ENCODE measurements at regions not wholly inside any gene's neighbourhood (a gene's known extent, or its start where the extent isn't known, plus 50 kb on each side); places are given as distances from the start of the nearest gene placed in this dataset.

DNA sequence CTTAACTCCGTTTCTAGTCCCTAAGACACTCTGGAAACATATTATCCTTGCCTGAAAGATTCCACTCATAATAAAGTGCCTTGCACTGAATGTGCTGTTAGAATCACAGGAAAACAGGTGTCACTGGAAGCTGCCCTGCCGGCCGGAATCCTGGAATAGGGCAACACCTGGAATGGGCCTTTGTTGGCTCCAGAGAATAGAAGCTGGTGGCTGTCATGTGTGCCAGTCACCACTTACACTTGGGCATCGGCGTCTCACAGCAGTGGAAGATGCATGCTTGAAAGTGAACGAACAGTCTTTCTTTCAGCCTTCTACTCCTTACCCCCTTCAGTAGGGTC is 90.8 kb upstream of the AFDN start:
- TF ChIP-seq, protein P1, sequence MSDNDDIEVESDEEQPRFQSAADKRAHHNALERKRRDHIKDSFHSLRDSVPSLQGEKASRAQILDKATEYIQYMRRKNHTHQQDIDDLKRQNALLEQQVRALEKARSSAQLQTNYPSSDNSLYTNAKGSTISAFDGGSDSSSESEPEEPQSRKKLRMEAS (IDR thresholded peaks at IDR 0.05; ENCODE audit: low read depth, low read length) = no peak
- TF ChIP-seq, protein P2, sequence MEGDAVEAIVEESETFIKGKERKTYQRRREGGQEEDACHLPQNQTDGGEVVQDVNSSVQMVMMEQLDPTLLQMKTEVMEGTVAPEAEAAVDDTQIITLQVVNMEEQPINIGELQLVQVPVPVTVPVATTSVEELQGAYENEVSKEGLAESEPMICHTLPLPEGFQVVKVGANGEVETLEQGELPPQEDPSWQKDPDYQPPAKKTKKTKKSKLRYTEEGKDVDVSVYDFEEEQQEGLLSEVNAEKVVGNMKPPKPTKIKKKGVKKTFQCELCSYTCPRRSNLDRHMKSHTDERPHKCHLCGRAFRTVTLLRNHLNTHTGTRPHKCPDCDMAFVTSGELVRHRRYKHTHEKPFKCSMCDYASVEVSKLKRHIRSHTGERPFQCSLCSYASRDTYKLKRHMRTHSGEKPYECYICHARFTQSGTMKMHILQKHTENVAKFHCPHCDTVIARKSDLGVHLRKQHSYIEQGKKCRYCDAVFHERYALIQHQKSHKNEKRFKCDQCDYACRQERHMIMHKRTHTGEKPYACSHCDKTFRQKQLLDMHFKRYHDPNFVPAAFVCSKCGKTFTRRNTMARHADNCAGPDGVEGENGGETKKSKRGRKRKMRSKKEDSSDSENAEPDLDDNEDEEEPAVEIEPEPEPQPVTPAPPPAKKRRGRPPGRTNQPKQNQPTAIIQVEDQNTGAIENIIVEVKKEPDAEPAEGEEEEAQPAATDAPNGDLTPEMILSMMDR (IDR thresholded peaks at IDR 0.05; ENCODE audit: low read depth, low read length) = no peak
- no peak for TF ChIP-seq POLR2A (IDR thresholded peaks at IDR 0.05; ENCODE audit: extremely low read depth, insufficient read length)
- no peak for TF ChIP-seq MYC (IDR thresholded peaks at IDR 0.05; ENCODE audit: low read depth, low read length)
- no peak overlapping the region for H3K4me3 ChIP-seq (ENCODE audit: low read depth, low read length)
- no peak for DNase-seq (ENCODE audit: low read depth)

DNA sequence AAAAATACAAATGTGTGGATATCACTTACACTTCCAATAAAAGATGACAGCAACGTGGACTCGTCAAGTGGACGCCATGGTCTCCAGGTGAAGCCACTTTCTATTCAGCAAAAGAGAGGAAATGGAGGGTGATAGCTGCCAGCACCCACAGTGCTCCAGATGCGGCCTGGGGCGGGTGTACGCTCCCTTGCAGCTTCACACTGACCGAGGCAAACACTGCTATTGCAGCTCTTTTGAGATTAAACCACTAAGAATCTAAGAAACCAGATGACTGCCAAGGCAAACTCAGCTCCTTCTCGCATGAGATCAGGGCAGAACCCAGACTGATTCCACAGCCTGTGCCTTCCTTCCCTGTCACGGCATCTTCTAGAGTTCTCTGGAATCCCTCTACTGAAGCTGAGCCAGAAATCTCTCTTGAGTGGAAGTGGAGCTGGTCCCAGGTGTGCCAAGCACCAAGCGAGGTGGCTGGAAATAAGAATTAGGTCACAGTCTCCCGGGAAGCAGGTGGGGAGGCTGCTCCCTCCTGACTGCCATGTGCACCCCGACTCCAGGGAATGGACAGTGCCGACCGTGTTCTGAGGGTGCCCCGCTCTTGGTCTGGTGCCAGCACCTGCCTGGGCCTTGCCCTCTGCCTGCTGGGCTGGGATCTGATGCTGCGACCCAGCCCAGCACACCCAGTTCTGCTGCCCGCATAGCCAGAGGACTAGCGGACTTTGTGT is 90.1 kb upstream of the AFDN start:
- H3K4me3 ChIP-seq (ENCODE audit: low read depth, low read length) = no peak overlapping the region
- TF ChIP-seq, protein P1 (IDR thresholded peaks at IDR 0.05; ENCODE audit: low read depth, low read length) = no peak
- TF ChIP-seq, protein P2 (IDR thresholded peaks at IDR 0.05; ENCODE audit: low read depth, low read length) = no peak
- no peak for TF ChIP-seq POLR2A (IDR thresholded peaks at IDR 0.05; ENCODE audit: extremely low read depth, insufficient read length)
- TF ChIP-seq MYC (IDR thresholded peaks at IDR 0.05; ENCODE audit: low read depth, low read length) = no peak
- DNase-seq (ENCODE audit: low read depth) = no peak

DNA sequence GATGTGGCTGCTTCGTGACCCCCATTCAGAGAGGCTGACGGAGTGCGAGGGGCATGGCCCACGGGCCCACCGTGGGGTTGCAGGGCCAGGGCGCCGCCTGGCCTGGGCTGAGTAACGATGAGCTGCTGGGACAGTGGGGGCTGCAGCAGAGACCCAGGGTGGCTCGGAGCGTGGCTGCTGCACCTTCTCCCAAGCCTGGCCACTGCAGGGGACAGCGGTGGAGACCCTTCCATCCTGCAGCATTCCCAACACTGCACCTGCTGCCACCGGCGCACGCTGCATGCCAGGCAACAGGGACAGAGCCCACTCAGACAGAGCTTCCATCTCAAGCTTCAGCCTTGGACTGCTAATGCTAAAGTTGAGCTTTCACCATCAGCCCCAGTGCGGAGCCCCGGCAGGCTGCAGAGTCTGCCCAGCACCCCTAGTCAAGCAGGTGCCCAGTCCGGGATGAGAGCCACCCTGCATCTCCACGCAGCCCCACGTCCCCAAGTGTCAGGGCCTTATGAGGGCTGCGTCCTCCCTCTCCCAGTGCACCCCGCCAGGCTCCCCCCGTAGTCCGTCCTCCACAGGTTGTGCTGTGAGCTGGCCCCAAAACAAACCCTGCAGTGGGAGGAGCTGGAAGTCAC is 89.4 kb upstream of the AFDN start:
- TF ChIP-seq MYC (IDR thresholded peaks at IDR 0.05; ENCODE audit: low read depth, low read length) (no peak), POLR2A (IDR thresholded peaks at IDR 0.05; ENCODE audit: extremely low read depth, insufficient read length) (no peak)
- TF ChIP-seq, protein P2 (IDR thresholded peaks at IDR 0.05; ENCODE audit: low read depth, low read length) = no peak
- TF ChIP-seq, protein P1 (IDR thresholded peaks at IDR 0.05; ENCODE audit: low read depth, low read length) = no peak
- no peak for DNase-seq (ENCODE audit: low read depth)
- no peak overlapping the region for H3K4me3 ChIP-seq (ENCODE audit: low read depth, low read length)

DNA sequence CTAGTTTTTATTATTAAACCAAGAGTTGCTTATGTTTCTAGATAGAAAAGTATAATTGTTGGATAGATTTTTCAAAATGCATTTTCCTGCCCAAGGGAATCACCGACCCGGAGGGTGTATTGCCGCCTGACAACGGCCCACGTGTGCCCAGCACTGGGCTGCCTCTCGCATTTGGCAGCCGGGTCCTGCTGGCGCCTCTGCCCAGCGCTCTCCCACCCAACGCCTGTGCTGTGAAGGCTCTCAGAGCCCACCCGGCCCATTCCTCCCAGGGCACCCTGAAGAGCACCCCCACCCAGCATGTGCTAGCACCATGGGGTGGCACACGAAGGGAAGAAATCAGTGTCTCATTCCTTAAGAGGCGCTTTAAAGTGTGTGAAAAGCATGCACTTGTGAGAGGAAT is 88.3 kb upstream of the AFDN start:
- no peak overlapping the region for H3K4me3 ChIP-seq (ENCODE audit: low read depth, low read length)
- DNase-seq (ENCODE audit: low read depth) = no peak
- TF ChIP-seq, protein P2 (IDR thresholded peaks at IDR 0.05; ENCODE audit: low read depth, low read length) = no peak
- TF ChIP-seq POLR2A (IDR thresholded peaks at IDR 0.05; ENCODE audit: extremely low read depth, insufficient read length) = no peak
- TF ChIP-seq, protein P1 (IDR thresholded peaks at IDR 0.05; ENCODE audit: low read depth, low read length) = no peak
- TF ChIP-seq MYC (IDR thresholded peaks at IDR 0.05; ENCODE audit: low read depth, low read length) = no peak

DNA sequence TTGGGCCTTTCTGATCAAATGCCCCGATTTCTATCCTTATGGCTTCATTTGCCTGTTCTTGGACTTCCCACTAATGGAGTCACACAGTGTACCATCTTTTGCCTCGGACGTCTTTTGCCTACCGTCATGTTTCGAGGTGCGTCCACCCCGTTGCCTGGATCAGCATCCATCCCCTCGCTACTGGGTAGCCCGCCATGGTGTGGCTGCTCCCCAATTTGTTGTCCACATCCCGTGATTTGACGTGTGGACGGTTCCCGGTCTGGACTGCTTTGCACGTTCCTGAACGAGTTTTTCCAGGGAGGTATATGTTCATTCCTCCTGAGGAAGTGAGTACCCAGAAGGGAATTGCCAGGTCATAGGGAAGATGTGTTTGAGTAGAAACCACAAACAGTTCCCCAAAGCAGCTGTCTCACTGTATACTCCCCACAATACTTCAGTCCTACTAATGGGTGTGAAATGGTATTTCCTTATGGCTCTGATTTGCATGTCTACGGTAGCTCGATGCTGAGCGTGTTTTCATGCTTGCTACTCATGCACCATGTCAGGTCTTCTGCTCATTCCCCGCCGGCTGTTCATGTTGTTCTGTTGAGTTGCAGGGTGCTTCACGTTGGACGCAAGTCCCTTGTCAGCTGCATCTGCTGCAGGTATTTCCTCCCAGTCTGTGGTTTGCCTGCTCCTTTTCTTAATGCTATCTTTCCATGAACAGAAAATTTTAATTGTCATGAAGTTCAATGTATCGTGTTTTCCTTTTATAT is 86.8 kb upstream of the AFDN start:
- no peak overlapping the region for H3K4me3 ChIP-seq (ENCODE audit: low read depth, low read length)
- no peak for DNase-seq (ENCODE audit: low read depth)
- TF ChIP-seq POLR2A (IDR thresholded peaks at IDR 0.05; ENCODE audit: extremely low read depth, insufficient read length) (no peak), MYC (IDR thresholded peaks at IDR 0.05; ENCODE audit: low read depth, low read length) (no peak)
- TF ChIP-seq, protein P1 (IDR thresholded peaks at IDR 0.05; ENCODE audit: low read depth, low read length) = no peak
- TF ChIP-seq, protein P2 (IDR thresholded peaks at IDR 0.05; ENCODE audit: low read depth, low read length) = no peak
